HEK293 (cell line): ENCODE measurements at regions not wholly inside any gene's neighbourhood (a gene's known extent, or its start where the extent isn't known, plus 50 kb on each side); places are given as distances from the start of the nearest gene placed in this dataset.
A peak's percentile ranks its signal among the peaks of the same experiment; 100 is the strongest.

Experiments used
- CTCF ChIA-PET: fragments of 350-600 bp; formaldehyde crosslinking; extraction: SDS; loops from one replicate; lab custom pipeline; 2021; ENCODE audit warnings: antibody characterized with exemption; lab: Yijun Ruan, JAX
- POLR2A ChIA-PET: fragments of 300-600 bp; formaldehyde crosslinking; extraction: SDS; loops from one replicate; lab custom pipeline; 2020; ENCODE audit warnings: antibody characterized with exemption, inconsistent platforms; lab: Yijun Ruan, JAX
- H3K27ac ChIP-seq: fragments of 200-500 bp; sonication (Bioruptor generic); 2 replicates; pipeline ENCODE4 v1.5.1; 2014; ENCODE audit warnings: low read depth, low read length, control low read depth, inconsistent platforms; ENCODE audit errors: extremely low read depth
- H3K36me3 ChIP-seq, 2 experiments: fragments of 200-500 bp in 1 of 2; sonication (Bioruptor generic) in 1 of 2; 1 replicate in 1 of 2; 2 replicates in 1 of 2; pipeline ENCODE4 v1.5.1; 2014 to 2017; ENCODE audit warnings: inconsistent platforms in 2 of 2, low read length in 2 of 2; ENCODE audit not compliant: control insufficient read depth in 2 of 2, insufficient read depth in 1 of 2
- H3K4me1 ChIP-seq: fragments of 200-500 bp; sonication (Bioruptor generic); 2 replicates; pipeline ENCODE4 v1.5.1; 2014; ENCODE audit warnings: mild to moderate bottlenecking, low read length, inconsistent platforms; ENCODE audit not compliant: control insufficient read depth, insufficient read depth
- H3K4me3 ChIP-seq: 2 replicates; pipeline ENCODE4 v1.5.1; 2011; ENCODE audit warnings: low read depth, mild to moderate bottlenecking, control low read depth, low read length, moderate library complexity
- H3K9me3 ChIP-seq: fragments of 200-500 bp; sonication (Bioruptor generic); 2 replicates; pipeline ENCODE4 v1.5.1; 2014; ENCODE audit warnings: low read depth, low read length, inconsistent platforms; ENCODE audit not compliant: control insufficient read depth, insufficient read depth
- HOXC10 ChIP-seq: sonication (generic); formaldehyde crosslinking; IDR thresholded peaks from 2 replicates; pipeline ENCODE4 v1.8.1; 2023; ENCODE audit warnings: mild to moderate bottlenecking, missing genetic modification reagents
- OVOL3 ChIP-seq: fragments of 450-650 bp; formaldehyde crosslinking; IDR thresholded peaks from 2 replicates; pipeline ENCODE4 v1.5.1; 2016; ENCODE audit warnings: missing biosample characterization, missing genetic modification characterization
- PATZ1 ChIP-seq: fragments of 450-650 bp; formaldehyde crosslinking; IDR thresholded peaks from 2 replicates; pipeline ENCODE4 v1.5.1; 2016; ENCODE audit warnings: missing biosample characterization, missing genetic modification characterization
- ZNF114 ChIP-seq: fragments of 450-650 bp; formaldehyde crosslinking; IDR thresholded peaks from 2 replicates; pipeline ENCODE4 v1.5.0; 2017; ENCODE audit warnings: missing biosample characterization, missing genetic modification characterization
- ZNF169 ChIP-seq: fragments of 450-650 bp; formaldehyde crosslinking; IDR thresholded peaks from 2 replicates; pipeline ENCODE4 v1.5.1; 2016; ENCODE audit warnings: missing biosample characterization, missing genetic modification characterization
- ZNF26 ChIP-seq: fragments of 450-650 bp; formaldehyde crosslinking; IDR thresholded peaks from 2 replicates; pipeline ENCODE4 v1.5.1; 2016; ENCODE audit warnings: missing biosample characterization, missing genetic modification characterization
- ZNF292 ChIP-seq: fragments of 450-650 bp; formaldehyde crosslinking; IDR thresholded peaks from 2 replicates; pipeline ENCODE4 v1.5.1; 2016; ENCODE audit warnings: low read depth, missing biosample characterization, missing genetic modification characterization, borderline replicate concordance
- ZNF335 ChIP-seq: fragments of 450-650 bp; formaldehyde crosslinking; conservative IDR thresholded peaks from 2 replicates; pipeline ENCODE4 v1.5.1; 2016; ENCODE audit warnings: missing biosample characterization, missing genetic modification characterization
- ZNF366 ChIP-seq: fragments of 450-650 bp; formaldehyde crosslinking; conservative IDR thresholded peaks from 2 replicates; pipeline ENCODE4 v1.5.1; 2016; ENCODE audit warnings: missing biosample characterization, missing genetic modification characterization
- ZNF449 ChIP-seq: fragments of 450-650 bp; formaldehyde crosslinking; IDR thresholded peaks from 2 replicates; pipeline ENCODE4 v1.5.1; 2017; ENCODE audit warnings: missing biosample characterization, mild to moderate bottlenecking, missing genetic modification characterization, moderate library complexity
- ZNF510 ChIP-seq: fragments of 450-650 bp; formaldehyde crosslinking; IDR thresholded peaks from 2 replicates; pipeline ENCODE4 v1.5.1; 2018; ENCODE audit warnings: mild to moderate bottlenecking, missing genetic modification characterization, missing biosample characterization; ENCODE audit not compliant: insufficient replicate concordance
- ZNF518A ChIP-seq: fragments of 450-650 bp; formaldehyde crosslinking; conservative IDR thresholded peaks from 2 replicates; pipeline ENCODE4 v1.5.1; 2016; ENCODE audit warnings: low read depth, missing biosample characterization, missing genetic modification characterization
- ZNF580 ChIP-seq: fragments of 450-650 bp; formaldehyde crosslinking; IDR thresholded peaks from 2 replicates; pipeline ENCODE4 v1.5.1; 2016; ENCODE audit warnings: missing biosample characterization, missing genetic modification characterization
- ZNF629 ChIP-seq: fragments of 450-650 bp; formaldehyde crosslinking; IDR thresholded peaks from 2 replicates; pipeline ENCODE4 v1.5.1; 2017; ENCODE audit warnings: missing biosample characterization, missing genetic modification characterization

- TF ChIP-seq PATZ1 (tag by site-specific recombination), result no peak
- no peak for TF ChIP-seq ZNF114 (tag by site-specific recombination)
- TF ChIP-seq ZNF26 (tag by site-specific recombination), result no peak
- TF ChIP-seq ZNF518A, result no peak
- no peak for TF ChIP-seq OVOL3
- no peak for TF ChIP-seq ZNF449 (tag by site-specific recombination)
- TF ChIP-seq ZNF169 (tag by site-specific recombination), result no peak
- no peak for TF ChIP-seq ZNF292 (tag by site-specific recombination)
- no peak for TF ChIP-seq ZNF366 (tag by site-specific recombination)
These were observed 560.2 kb upstream of the CLINT1 start (continued) for GRCh38 chr5:158419186-158419585.

GRCh38 chr5:158414780-158415179, 555.8 kb upstream of the CLINT1 start:
- no peak for TF ChIP-seq HOXC10 (CRISPR knock-in tag)
- 0 out of 2 replicates have a peak, but pooled peaks have one; percentile 23 for TF ChIP-seq ZNF335 (tag by site-specific recombination)
- TF ChIP-seq ZNF580 (tag by site-specific recombination), result no peak
- no peak for TF ChIP-seq ZNF510 (tag by site-specific recombination)
- TF ChIP-seq ZNF629 (tag by site-specific recombination), result 0 out of 2 replicates have a peak, but pooled peaks have one; percentile 12
- Histone ChIP-seq H3K9me3 (no peaks in the 10 kb centered on the region), H3K4me1 (no peaks in the 10 kb centered on the region), H3K36me3 (no peaks in the 10 kb centered on the region), H3K4me3 (no peak overlapping the region), H3K27ac (no peak overlapping the region)
- ChIA-PET CTCF (no interaction called here), POLR2A (no interaction called here)
